ENCODE measurements at regions not wholly inside any gene's neighbourhood (a gene's known extent, or its start where the extent isn't known, plus 50 kb on each side); places are given as distances from the start of the nearest gene placed in this dataset.

GRCh38 chrX:21132686-21133393 lies 241.4 kb upstream of the CNKSR2 start:
- H4K8ac ChIP-seq (ENCODE audit: low read depth in 2 of 2, low read length in 2 of 2): no peak overlapping the region
- H2BK15ac ChIP-seq (ENCODE audit: low read depth, low read length): no peak overlapping the region
- dilution Hi-C loops (cut with HindIII; ENCODE audit: low sequenced_read_pairs, unreplicated experiment) (no loop called here), in situ Hi-C loops (cut with MboI; ENCODE audit: low sequenced_read_pairs) (no loop called here), intact Hi-C loops (cut with micrococcal nuclease) (no loop called here)
- no peaks in the 10 kb centered on the region for H3K4me1 ChIP-seq (ENCODE audit: control insufficient read depth, insufficient read depth, low read length)
- no peak overlapping the region for H4K91ac ChIP-seq (ENCODE audit: insufficient read depth, low read depth, low read length)
- H3K36me3 ChIP-seq (ENCODE audit: control insufficient read depth, insufficient read depth, low read length): no peaks in the 10 kb centered on the region
- no peak overlapping the region for H2AK5ac ChIP-seq (ENCODE audit: low read depth, low read length)
- no peak overlapping the region for H2BK5ac ChIP-seq (ENCODE audit: low read depth, low read length, poor library complexity, severe bottlenecking)
- H3K9ac ChIP-seq (ENCODE audit: low read depth, low read length): no peak overlapping the region
- no peaks in the 10 kb centered on the region for H3K9me1 ChIP-seq (ENCODE audit: insufficient read depth, low read length)
- ChIA-PET POLR2A (ENCODE audit: unreplicated experiment) (no interaction called here), CTCF (no interaction called here)
- H2AFZ ChIP-seq (replicated peaks; ENCODE audit: low read length, poor library complexity): no peak overlapping the region
- H3K79me1 ChIP-seq (ENCODE audit: low read depth in 1 of 2, low read length in 2 of 2): no peaks in the 10 kb centered on the region
- no peak overlapping the region for H2BK20ac ChIP-seq (ENCODE audit: low read depth, low read length)
- DNase-seq (no peak), ATAC-seq (ENCODE audit: low read depth) (no peak)
- H3K9me3 ChIP-seq (ENCODE audit: control insufficient read depth, insufficient read depth, low read length): peaks cover 3% of the 10 kb centered on the region; the same call in 1 of the 2 replicates
- H4K5ac ChIP-seq (ENCODE audit: low read depth, low read length): no peak overlapping the region
- H3K4me2 ChIP-seq (ENCODE audit: low read depth, low read length): no peak overlapping the region
- H3K23ac ChIP-seq (ENCODE audit: low read depth, low read length): no peak overlapping the region
- no CpG with 5 or more reads among the region's 4 CpGs for WGBS, 2 experiments (ENCODE audit: extremely low coverage in 2 of 2, insufficient read length in 1 of 2)
- H3K4me3 ChIP-seq (ENCODE audit: insufficient read depth, low read depth, low read length): no peak overlapping the region
- TF ChIP-seq BHLHE40 (IDR thresholded peaks at IDR 0.05; ENCODE audit: low read depth, low read length): no peak
- no peak for TF ChIP-seq FOS (IDR thresholded peaks at IDR 0.05; ENCODE audit: low read depth, low read length)
- no peak for TF ChIP-seq USF2 (IDR thresholded peaks at IDR 0.05; ENCODE audit: low read depth, low read length)
- no peak for TF ChIP-seq CEBPB (IDR thresholded peaks at IDR 0.05; ENCODE audit: low read depth, low read length)
- TF ChIP-seq CTCF (conservative IDR thresholded peaks at IDR 0.05; ENCODE audit: low read depth, low read length): no peak
- no peak for TF ChIP-seq MXI1 (IDR thresholded peaks at IDR 0.05; ENCODE audit: borderline replicate concordance, low read depth, low read length)
- TF ChIP-seq CHD1 (IDR thresholded peaks at IDR 0.05; ENCODE audit: low read depth, low read length): no peak
- no peak for TF ChIP-seq ELK1 (IDR thresholded peaks at IDR 0.05; ENCODE audit: borderline replicate concordance, low read depth, low read length)
- TF ChIP-seq POLR2A (IDR thresholded peaks at IDR 0.05; ENCODE audit: low read depth, low read length): no peak
- no peak for TF ChIP-seq NFE2L2 (IDR thresholded peaks at IDR 0.05; ENCODE audit: low read depth, low read length)
- TF ChIP-seq RCOR1 (IDR thresholded peaks at IDR 0.05; ENCODE audit: insufficient replicate concordance, low read length): no peak
- no peak for TF ChIP-seq MAFK (IDR thresholded peaks at IDR 0.05; ENCODE audit: low read depth, low read length)
- no peak for TF ChIP-seq RFX5 (IDR thresholded peaks at IDR 0.05; ENCODE audit: low read depth, low read length)
- no peak for TF ChIP-seq RAD21 (IDR thresholded peaks at IDR 0.05; ENCODE audit: low read length)
- no peak overlapping the region for H2BK120ac ChIP-seq (ENCODE audit: low read depth, low read length)
- no peak overlapping the region for H3K18ac ChIP-seq (ENCODE audit: low read depth, low read length)
- H3K27ac ChIP-seq (ENCODE audit: insufficient read depth, low read length): no peak overlapping the region
- H3K4ac ChIP-seq (ENCODE audit: low read depth, low read length): no peak overlapping the region
- H2AK9ac ChIP-seq (replicated peaks; ENCODE audit: low read depth, low read length, poor library complexity): no peak overlapping the region
- H4K20me1 ChIP-seq (ENCODE audit: insufficient read depth, low read length): no peaks in the 10 kb centered on the region
- no peak overlapping the region for H3K56ac ChIP-seq (ENCODE audit: extremely low read depth, insufficient read depth, low read length)
- no peaks in the 10 kb centered on the region for H3K27me3 ChIP-seq (ENCODE audit: control insufficient read depth, insufficient read depth, low read length)
- BruUV-seq (replicated peaks): no TSS peak
- H3K14ac ChIP-seq (replicated peaks; ENCODE audit: low read depth, low read length): no peak overlapping the region

All from IMR-90 (cell line).